PC-3 (cell line): ENCODE measurements at regions not wholly inside any gene's neighbourhood (a gene's known extent, or its start where the extent isn't known, plus 50 kb on each side); places are given as distances from the start of the nearest gene placed in this dataset.

ENCODE experiments used
- ATAC-seq: fragments of 200-7000 bp; cut with Tn5 transposase; 2 replicates; pipeline ENCODE4 v1.9.1; 2020; ENCODE audit warnings: mild to moderate bottlenecking, moderate library complexity
- BruUV-seq: library from RNA; stranded (reverse); fragments of 400-500 nt; replicated peaks from 2 replicates; lab custom pipeline; 2021; lab: Mats Ljungman, UMichigan
- CTCF ChIA-PET: fragments of 300-600 bp; sonication (Branson Sonifier 250); formaldehyde crosslinking; loops from one replicate; lab custom pipeline; 2022; ENCODE audit warnings: antibody characterized with exemption; lab: Charles Lee
- POLR2A ChIA-PET: fragments of 300-600 bp; sonication (Branson Sonifier 250); formaldehyde crosslinking; loops from one replicate; lab custom pipeline; 2022; ENCODE audit warnings: antibody characterized with exemption; ENCODE audit not compliant: unreplicated experiment; lab: Charles Lee
- DNase-seq: peaks from one replicate; pipeline ENCODE4 v3.0.0-alpha.2; 2015
- H2AFZ ChIP-seq: fragments of 300-600 bp; sonication (generic); 2 replicates; pipeline ENCODE4 v1.6.0; 2016; ENCODE audit warnings: antibody characterized with exemption, low read length
- H3F3A ChIP-seq: fragments of 300-600 bp; sonication (generic); one replicate; pipeline ENCODE4 v1.6.0; 2017; ENCODE audit warnings: antibody characterized with exemption, low read length, control low read depth, mild to moderate bottlenecking; ENCODE audit not compliant: unreplicated experiment
- H3K27ac ChIP-seq: fragments of 300-600 bp; sonication (generic); 2 replicates; pipeline ENCODE4 v1.5.1; 2016; ENCODE audit warnings: mild to moderate bottlenecking, low read length
- H3K27me3 ChIP-seq: fragments of 300-600 bp; sonication (generic); 2 replicates; pipeline ENCODE4 v1.6.1; 2016; ENCODE audit warnings: low read length, mixed read lengths
- H3K36me3 ChIP-seq: fragments of 300-600 bp; sonication (generic); 2 replicates; pipeline ENCODE4 v1.6.1; 2016; ENCODE audit warnings: low read depth, mixed run types, low read length, mixed read lengths
- H3K4me1 ChIP-seq: fragments of 300-600 bp; sonication (generic); 2 replicates; pipeline ENCODE4 v1.5.1; 2016; ENCODE audit warnings: low read length; ENCODE audit not compliant: insufficient read depth
- H3K4me2 ChIP-seq: fragments of 300-600 bp; sonication (generic); 2 replicates; pipeline ENCODE4 v1.6.0; 2016; ENCODE audit warnings: low read length
- H3K4me3 ChIP-seq: fragments of 300-600 bp; sonication (generic); 2 replicates; pipeline ENCODE4 v1.5.1; 2016; ENCODE audit warnings: mild to moderate bottlenecking, low read length, mixed read lengths
- H3K79me2 ChIP-seq: fragments of 300-600 bp; sonication (generic); 2 replicates; pipeline ENCODE4 v1.6.1; 2017; ENCODE audit warnings: low read length, mixed read lengths
- H3K9ac ChIP-seq: fragments of 300-600 bp; sonication (generic); 2 replicates; pipeline ENCODE4 v1.6.0; 2016; ENCODE audit warnings: mild to moderate bottlenecking, low read length
- H3K9me2 ChIP-seq: fragments of 300-600 bp; sonication (generic); replicated peaks from 2 replicates; pipeline ENCODE4 v1.6.1; 2016; ENCODE audit warnings: mixed run types, low read length, mixed read lengths
- H3K9me3 ChIP-seq: fragments of 300-600 bp; sonication (generic); 2 replicates; pipeline ENCODE4 v1.6.1; 2016; ENCODE audit warnings: low read length, mixed read lengths
- H4K20me1 ChIP-seq: fragments of 300-600 bp; sonication (generic); 2 replicates; pipeline ENCODE4 v1.6.1; 2016; ENCODE audit warnings: low read length, mixed read lengths
- CTCF ChIP-seq: fragments of 300-600 bp; sonication (generic); conservative IDR thresholded peaks from 2 replicates; pipeline ENCODE4 v1.5.1; 2017; ENCODE audit warnings: antibody characterized with exemption, low read depth, mild to moderate bottlenecking, low read length
- EZH2 ChIP-seq: fragments of 300-600 bp; sonication (generic); IDR thresholded peaks from one replicate; pipeline ENCODE4 v1.6.1; 2017; ENCODE audit warnings: antibody characterized with exemption, mild to moderate bottlenecking, low read length; ENCODE audit not compliant: unreplicated experiment
- EZH2phosphoT487 ChIP-seq: fragments of 300-600 bp; sonication (generic); IDR thresholded peaks from 2 replicates; pipeline ENCODE4 v1.6.1; 2018; ENCODE audit warnings: mild to moderate bottlenecking, antibody characterized with exemption, low read length, borderline replicate concordance
- intact Hi-C: fragments of 100-400 bp; cut with micrococcal nuclease; formaldehyde crosslinking; loops from 2 replicates; pipeline ENCODE4 v1.9.0; 2023

GRCh38 chr2:8577573-8577972 is 104.3 kb upstream of the ID2 start:
- H3K9me2 ChIP-seq = no peaks in the 10 kb centered on the region
- BruUV-seq = no TSS peak

GRCh38 chr2:8578335-8579244 is 103.3 kb upstream of the ID2 start:
- intact Hi-C loops = no loop called here
- Histone ChIP-seq H2AFZ (no peak overlapping the region), H3K9me2 (no peaks in the 10 kb centered on the region), H3K4me2 (no peak overlapping the region), H3K4me3 (no peak overlapping the region), H3K79me2 (no peaks in the 10 kb centered on the region), H3K4me1 (peaks cover 4% of the 10 kb centered on the region; the same call in 1 of the 2 replicates), H3K9me3 (no peaks in the 10 kb centered on the region), H3K27me3 (no peaks in the 10 kb centered on the region), H3K9ac (no peak overlapping the region), H3F3A (no peaks in the 10 kb centered on the region), H3K36me3 (no peaks in the 10 kb centered on the region), H3K27ac (no peak overlapping the region), H4K20me1 (no peaks in the 10 kb centered on the region)
- ChIA-PET POLR2A (no interaction called here), CTCF (no interaction called here)
- DNase-seq = peak; percentile 48
- no peak; the same call in none of the 2 replicates for ATAC-seq
- no peak for TF ChIP-seq EZH2phosphoT487
- TF ChIP-seq CTCF = no peak
- no peak for TF ChIP-seq EZH2
- BruUV-seq = no TSS peak

More at GRCh38 chr2:8577573-8577972, 104.3 kb upstream of the ID2 start:
- intact Hi-C loops = no loop called here
- Histone ChIP-seq H3K36me3 (no peaks in the 10 kb centered on the region), H3K4me3 (no peak overlapping the region), H3K4me1 (peaks cover 4% of the 10 kb centered on the region; the same call in 1 of the 2 replicates), H3K27ac (no peak overlapping the region), H3K9ac (no peak overlapping the region), H3K9me3 (no peaks in the 10 kb centered on the region), H3F3A (no peaks in the 10 kb centered on the region), H2AFZ (no peak overlapping the region), H3K79me2 (no peaks in the 10 kb centered on the region), H3K27me3 (no peaks in the 10 kb centered on the region), H4K20me1 (no peaks in the 10 kb centered on the region), H3K4me2 (no peak overlapping the region)
- ChIA-PET CTCF (no interaction called here), POLR2A (no interaction called here)
- TF ChIP-seq EZH2phosphoT487 = no peak
- TF ChIP-seq EZH2 = no peak
- TF ChIP-seq CTCF = no peak
- ATAC-seq = no peak
- no peak for DNase-seq

- no peaks in the 10 kb centered on the region for H4K20me1 ChIP-seq
- no TSS peak for BruUV-seq
- intact Hi-C loops = loop anchor here (5.0 kb wide), 2 partner anchors 83 to 98 kb away; no protein-coding TSS in a partner anchor
- no peak for DNase-seq
- no peaks in the 10 kb centered on the region for H3K79me2 ChIP-seq
- ChIA-PET POLR2A (no interaction called here), CTCF (no interaction called here)
- TF ChIP-seq EZH2 (no peak), CTCF (no peak), EZH2phosphoT487 (no peak)
- no peaks in the 10 kb centered on the region for H3K36me3 ChIP-seq
- no peak overlapping the region for H3K4me3 ChIP-seq
- no peaks in the 10 kb centered on the region for H3K9me2 ChIP-seq
- H3F3A ChIP-seq = no peaks in the 10 kb centered on the region
- no peak overlapping the region for H3K9ac ChIP-seq
- no peaks in the 10 kb centered on the region for H3K9me3 ChIP-seq
- no peak overlapping the region for H2AFZ ChIP-seq
- H3K27ac ChIP-seq = no peak overlapping the region
- H3K27me3 ChIP-seq = no peaks in the 10 kb centered on the region
- H3K4me2 ChIP-seq = no peak overlapping the region
- no peak for ATAC-seq
- peaks cover 10% of the 10 kb centered on the region for H3K4me1 ChIP-seq
These were observed 102.3 kb upstream of the ID2 start for GRCh38 chr2:8579485-8580085.
